Astrocyte (in vitro differentiated cells and primary cell): ENCODE measurements at regions not wholly inside any gene's neighbourhood (a gene's known extent, or its start where the extent isn't known, plus 50 kb on each side); places are given as distances from the start of the nearest gene placed in this dataset.

Experiments
- DNase-seq: peaks from one replicate; pipeline ENCODE4 v3.0.0-alpha.2; 2010; ENCODE audit warnings: low read depth
- FAIRE-seq: peaks from 2 replicates; lab custom pipeline; 2011; peaks lifted over from hg19 to GRCh38; lab: Jason Lieb, UNC
- H2AFZ ChIP-seq: 2 replicates; pipeline ENCODE4 v1.6.0; 2012; ENCODE audit warnings: low read depth, low read length, inconsistent platforms
- H3K27ac ChIP-seq: 2 replicates; pipeline ENCODE4 v1.5.1; 2011; ENCODE audit warnings: low read depth, low read length, inconsistent platforms
- H3K27me3 ChIP-seq: 2 replicates; pipeline ENCODE4 v1.6.0; 2011; ENCODE audit warnings: low read length, inconsistent platforms; ENCODE audit not compliant: insufficient read depth
- H3K36me3 ChIP-seq: 2 replicates; pipeline ENCODE4 v1.5.1; 2011; ENCODE audit warnings: low read length, inconsistent platforms; ENCODE audit not compliant: insufficient read depth
- H3K4me1 ChIP-seq: 2 replicates; pipeline ENCODE4 v1.5.1; 2011; ENCODE audit warnings: low read length, inconsistent platforms; ENCODE audit not compliant: insufficient read depth
- H3K4me2 ChIP-seq: 2 replicates; pipeline ENCODE4 v1.6.0; 2012; ENCODE audit warnings: low read length, inconsistent platforms
- H3K4me3 ChIP-seq: 2 replicates; pipeline ENCODE4 v1.5.1; 2011; ENCODE audit warnings: low read depth, mild to moderate bottlenecking, low read length, inconsistent platforms; ENCODE audit not compliant: insufficient read depth
- H3K79me2 ChIP-seq: 2 replicates; pipeline ENCODE4 v1.6.0; 2012; ENCODE audit warnings: mild to moderate bottlenecking, low read length, inconsistent platforms; ENCODE audit not compliant: insufficient read depth
- H3K9ac ChIP-seq: 2 replicates; pipeline ENCODE4 v1.6.0; 2012; ENCODE audit warnings: mild to moderate bottlenecking, low read length, inconsistent platforms
- H3K9me3 ChIP-seq: 2 replicates; pipeline ENCODE4 v1.5.1; 2012; ENCODE audit warnings: low read depth, mild to moderate bottlenecking, low read length, inconsistent platforms; ENCODE audit not compliant: insufficient read depth
- H4K20me1 ChIP-seq: 2 replicates; pipeline ENCODE4 v1.6.0; 2012; ENCODE audit warnings: low read length, inconsistent platforms; ENCODE audit not compliant: insufficient read depth
- H3K27ac Mint-ChIP-seq: one replicate; pipeline ENCODE4 v1.8.0; 2021; ENCODE audit warnings: mild to moderate bottlenecking, mixed read lengths; ENCODE audit not compliant: unreplicated experiment
- H3K27me3 Mint-ChIP-seq: one replicate; pipeline ENCODE4 v1.8.0; 2021; ENCODE audit warnings: low read depth, mixed read lengths; ENCODE audit not compliant: unreplicated experiment
- H3K36me3 Mint-ChIP-seq: one replicate; pipeline ENCODE4 v1.8.0; 2021; ENCODE audit warnings: low read depth, mixed read lengths; ENCODE audit not compliant: unreplicated experiment
- H3K4me1 Mint-ChIP-seq: one replicate; pipeline ENCODE4 v1.8.0; 2021; ENCODE audit warnings: low read depth, mixed read lengths; ENCODE audit not compliant: unreplicated experiment
- H3K4me3 Mint-ChIP-seq: one replicate; pipeline ENCODE4 v1.8.0; 2021; ENCODE audit warnings: mild to moderate bottlenecking, moderate library complexity, mixed read lengths; ENCODE audit not compliant: unreplicated experiment
- H3K9me3 Mint-ChIP-seq: one replicate; pipeline ENCODE4 v1.8.0; 2021; ENCODE audit warnings: mild to moderate bottlenecking, mixed read lengths; ENCODE audit not compliant: unreplicated experiment
- CTCF ChIP-seq: IDR thresholded peaks from 2 replicates; pipeline ENCODE4 v1.5.1; 2011; ENCODE audit warnings: low read depth, mild to moderate bottlenecking, inconsistent platforms, low read length, moderate library complexity; ENCODE audit not compliant: insufficient read depth
- EZH2 ChIP-seq: IDR thresholded peaks from 2 replicates; pipeline ENCODE4 v1.6.1; 2012; ENCODE audit warnings: mild to moderate bottlenecking, low read length, inconsistent platforms; ENCODE audit not compliant: insufficient read depth

GRCh38 chr5:74521401-74521800, 119.1 kb downstream of the ENC1 start:
- FAIRE-seq (no peak), DNase-seq (no peak)
- Histone ChIP-seq H3K27ac (no peak overlapping the region), H3K27me3 (no peaks in the 10 kb centered on the region), H4K20me1 (no peaks in the 10 kb centered on the region), H3K79me2 (no peaks in the 10 kb centered on the region), H3K9ac (no peak overlapping the region), H3K4me1 (peaks cover 26% of the 10 kb centered on the region), H3K4me3 (no peak overlapping the region), H3K9me3 (peaks cover 4% of the 10 kb centered on the region), H3K4me2 (no peak overlapping the region), H3K36me3 (no peaks in the 10 kb centered on the region), H2AFZ (no peak overlapping the region)
- Mint-ChIP-seq H3K4me1 (peaks cover 1% of the 10 kb centered on the region), H3K4me3 (no peak overlapping the region), H3K27ac (no peak overlapping the region), H3K27me3 (no peaks in the 10 kb centered on the region), H3K9me3 (peaks cover 30% of the 10 kb centered on the region), H3K36me3 (peaks cover 11% of the 10 kb centered on the region)
- TF ChIP-seq EZH2 = no peak
- TF ChIP-seq CTCF = no peak

- Histone ChIP-seq H3K27ac (no peak overlapping the region), H4K20me1 (no peaks in the 10 kb centered on the region), H3K4me2 (no peak overlapping the region), H3K9ac (no peak overlapping the region), H3K9me3 (peaks cover 4% of the 10 kb centered on the region), H3K4me3 (no peak overlapping the region), H3K36me3 (no peaks in the 10 kb centered on the region), H3K4me1 (peaks cover 33% of the 10 kb centered on the region), H3K79me2 (no peaks in the 10 kb centered on the region), H3K27me3 (no peaks in the 10 kb centered on the region), H2AFZ (no peak overlapping the region)
- Mint-ChIP-seq H3K4me3 (no peak overlapping the region), H3K27ac (no peak overlapping the region), H3K27me3 (no peaks in the 10 kb centered on the region), H3K9me3 (peaks cover 19% of the 10 kb centered on the region), H3K36me3 (peaks cover 9% of the 10 kb centered on the region), H3K4me1 (peaks cover 11% of the 10 kb centered on the region)
- no peak for FAIRE-seq
- TF ChIP-seq EZH2 = no peak
- no peak for TF ChIP-seq CTCF
- DNase-seq = no peak
Measured at GRCh38 chr5:74519679-74520078, 120.8 kb downstream of the ENC1 start.

- Histone ChIP-seq H3K4me2 (peak overlapping the region; percentile 13), H3K4me1 (peaks cover 33% of the 10 kb centered on the region), H3K79me2 (no peaks in the 10 kb centered on the region), H3K27ac (no peak overlapping the region), H3K9me3 (peaks cover 4% of the 10 kb centered on the region), H2AFZ (no peak overlapping the region), H3K36me3 (no peaks in the 10 kb centered on the region), H3K4me3 (no peak overlapping the region), H3K27me3 (no peaks in the 10 kb centered on the region), H3K9ac (no peak overlapping the region), H4K20me1 (no peaks in the 10 kb centered on the region)
- DNase-seq (no peak), FAIRE-seq (no peak)
- H3K36me3 Mint-ChIP-seq = peaks cover 5% of the 10 kb centered on the region
- TF ChIP-seq EZH2 = no peak
- TF ChIP-seq CTCF = no peak
- no peak overlapping the region for H3K4me3 Mint-ChIP-seq
- peaks cover 13% of the 10 kb centered on the region for H3K4me1 Mint-ChIP-seq
- H3K27ac Mint-ChIP-seq = no peak overlapping the region
- H3K9me3 Mint-ChIP-seq = peaks cover 16% of the 10 kb centered on the region
- H3K27me3 Mint-ChIP-seq = no peaks in the 10 kb centered on the region
Measured at GRCh38 chr5:74519161-74519571, 121.4 kb downstream of the ENC1 start.
